AG04450 (cell line): ENCODE measurements at regions not wholly inside any gene's neighbourhood (a gene's known extent, or its start where the extent isn't known, plus 50 kb on each side); places are given as distances from the start of the nearest gene placed in this dataset.

ENCODE experiments used
- CTCF ChIA-PET: fragments of 300-600, 350-600 bp; formaldehyde crosslinking; extraction: SDS; loops from one replicate; lab custom pipeline; 2022; ENCODE audit warnings: antibody characterized with exemption, inconsistent platforms; lab: Charles Lee
- POLR2A ChIA-PET: fragments of 350-600 bp; formaldehyde crosslinking; extraction: SDS; loops from one replicate; lab custom pipeline; 2021; ENCODE audit warnings: antibody characterized with exemption, inconsistent platforms; lab: Yijun Ruan, JAX
- DNase-seq: peaks from one replicate; pipeline ENCODE4 v3.0.0-alpha.2; 2011; ENCODE audit warnings: low read depth, low spot score
- H3K27ac ChIP-seq: one replicate; pipeline ENCODE4 v1.5.1; 2012; ENCODE audit warnings: low read depth, low read length, control low read depth
- H3K27me3 ChIP-seq: one replicate; pipeline ENCODE4 v1.6.0; 2012; ENCODE audit warnings: low read length; ENCODE audit not compliant: control insufficient read depth, insufficient read depth
- H3K4me3 ChIP-seq: 2 replicates; pipeline ENCODE4 v1.5.1; 2011; ENCODE audit warnings: mild to moderate bottlenecking, low read depth, low read length, control low read depth
- H3K9me3 ChIP-seq: 2 replicates; pipeline ENCODE4 v1.5.1; 2012; ENCODE audit warnings: low read length; ENCODE audit not compliant: control insufficient read depth, insufficient read depth
- TF ChIP-seq, protein P1 (sequence below): IDR thresholded peaks from 2 replicates; pipeline ENCODE4 v1.5.1; 2011; ENCODE audit warnings: low read depth, low read length, control low read depth, inconsistent platforms

GRCh38 chr9:85278769-85279168, 463.0 kb downstream of the AGTPBP1 start:
- no peak for DNase-seq
- ChIA-PET POLR2A (no interaction called here), CTCF (no interaction called here)
- Histone ChIP-seq H3K9me3 (peaks cover 3% of the 10 kb centered on the region; the same call in 1 of the 2 replicates), H3K27ac (no peak overlapping the region), H3K4me3 (no peak overlapping the region), H3K27me3 (no peaks in the 10 kb centered on the region)
- TF ChIP-seq, protein P1, sequence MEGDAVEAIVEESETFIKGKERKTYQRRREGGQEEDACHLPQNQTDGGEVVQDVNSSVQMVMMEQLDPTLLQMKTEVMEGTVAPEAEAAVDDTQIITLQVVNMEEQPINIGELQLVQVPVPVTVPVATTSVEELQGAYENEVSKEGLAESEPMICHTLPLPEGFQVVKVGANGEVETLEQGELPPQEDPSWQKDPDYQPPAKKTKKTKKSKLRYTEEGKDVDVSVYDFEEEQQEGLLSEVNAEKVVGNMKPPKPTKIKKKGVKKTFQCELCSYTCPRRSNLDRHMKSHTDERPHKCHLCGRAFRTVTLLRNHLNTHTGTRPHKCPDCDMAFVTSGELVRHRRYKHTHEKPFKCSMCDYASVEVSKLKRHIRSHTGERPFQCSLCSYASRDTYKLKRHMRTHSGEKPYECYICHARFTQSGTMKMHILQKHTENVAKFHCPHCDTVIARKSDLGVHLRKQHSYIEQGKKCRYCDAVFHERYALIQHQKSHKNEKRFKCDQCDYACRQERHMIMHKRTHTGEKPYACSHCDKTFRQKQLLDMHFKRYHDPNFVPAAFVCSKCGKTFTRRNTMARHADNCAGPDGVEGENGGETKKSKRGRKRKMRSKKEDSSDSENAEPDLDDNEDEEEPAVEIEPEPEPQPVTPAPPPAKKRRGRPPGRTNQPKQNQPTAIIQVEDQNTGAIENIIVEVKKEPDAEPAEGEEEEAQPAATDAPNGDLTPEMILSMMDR, result no peak

GRCh38 chr9:85276741-85277140, 465.0 kb downstream of the AGTPBP1 start:
- POLR2A ChIA-PET, result no interaction called here
- CTCF ChIA-PET, result no interaction called here
- DNase-seq, result no peak
- Histone ChIP-seq H3K4me3 (no peak overlapping the region), H3K27ac (no peak overlapping the region), H3K9me3 (peaks cover 10% of the 10 kb centered on the region; the same call in 1 of the 2 replicates), H3K27me3 (no peaks in the 10 kb centered on the region)
- TF ChIP-seq, protein P1, result no peak

- DNase-seq, result no peak
- CTCF ChIA-PET, result no interaction called here
- Histone ChIP-seq H3K27ac (no peak overlapping the region), H3K27me3 (no peaks in the 10 kb centered on the region), H3K4me3 (no peak overlapping the region), H3K9me3 (peaks cover 24% of the 10 kb centered on the region; the same call in 1 of the 2 replicates)
- POLR2A ChIA-PET, result no interaction called here
- TF ChIP-seq, protein P1, result no peak
Observed at GRCh38 chr9:85269811-85270210, 471.9 kb downstream of the AGTPBP1 start.

- peaks cover 17% of the 10 kb centered on the region; the same call in 1 of the 2 replicates for H3K9me3 ChIP-seq
- CTCF ChIA-PET, result no interaction called here
- no peak overlapping the region for H3K27ac ChIP-seq
- POLR2A ChIA-PET, result no interaction called here
- no peak overlapping the region for H3K4me3 ChIP-seq
- DNase-seq, result no peak
- H3K27me3 ChIP-seq, result no peaks in the 10 kb centered on the region
- TF ChIP-seq, protein P1, result no peak
Observed at GRCh38 chr9:85268131-85268530, 473.6 kb downstream of the AGTPBP1 start.

DNA sequence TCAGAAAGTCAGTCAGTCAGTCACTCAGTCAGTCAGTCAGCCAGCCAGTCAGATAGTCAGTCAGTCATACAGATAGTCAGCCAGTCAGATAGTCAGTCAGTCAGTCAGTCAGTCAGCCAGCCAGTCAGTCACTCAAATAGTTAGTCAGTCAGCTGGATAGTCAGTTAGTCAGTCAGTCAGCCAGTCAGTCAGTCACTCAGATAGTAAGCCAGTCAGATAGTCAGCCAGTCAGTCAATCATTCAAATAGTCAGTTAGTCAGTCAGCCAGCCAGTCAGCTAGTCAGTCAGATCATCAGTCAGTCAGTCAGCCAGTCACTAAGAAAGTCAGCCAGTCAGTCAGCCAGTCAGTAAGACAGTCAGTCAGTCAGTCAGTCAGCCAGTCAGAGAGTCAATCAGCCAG, 477.1 kb downstream of the AGTPBP1 start:
- Histone ChIP-seq H3K9me3 (peaks cover 10% of the 10 kb centered on the region; the same call in 1 of the 2 replicates), H3K27me3 (no peaks in the 10 kb centered on the region), H3K27ac (no peak overlapping the region), H3K4me3 (no peak overlapping the region)
- POLR2A ChIA-PET, result no interaction called here
- CTCF ChIA-PET, result no interaction called here
- TF ChIP-seq, protein P1, result no peak
- DNase-seq, result no peak
